HCT116 (cell line): ENCODE measurements at regions not wholly inside any gene's neighbourhood (a gene's known extent, or its start where the extent isn't known, plus 50 kb on each side); places are given as distances from the start of the nearest gene placed in this dataset.

ENCODE experiments used
- ATAC-seq: fragments of 200-7000 bp; cut with Tn5 transposase; 2 replicates; pipeline ENCODE4 v1.9.1; 2020; ENCODE audit warnings: mild to moderate bottlenecking, moderate library complexity
- BruUV-seq: library from RNA; stranded (reverse); fragments of 400-500 nt; replicated peaks from 2 replicates; lab custom pipeline; 2021; lab: Mats Ljungman, UMichigan
- CTCF ChIA-PET: fragments of 300-600 bp; sonication (Branson Sonifier 250); formaldehyde crosslinking; loops from one replicate; lab custom pipeline; 2021; ENCODE audit warnings: antibody characterized with exemption; lab: Charles Lee
- POLR2A ChIA-PET: fragments of 300-600, 350-600 bp; sonication (Branson Sonifier 250); formaldehyde crosslinking; loops from one replicate; lab custom pipeline; 2021; ENCODE audit warnings: antibody characterized with exemption; lab: Charles Lee
- RAD21 ChIA-PET, 2 experiments: fragments of 300-600 bp; sonication (Branson Sonifier 250); formaldehyde crosslinking; loops; one replicate each; lab custom pipeline; 2023; ENCODE audit warnings: low total read pairs in 2 of 2; ENCODE audit not compliant: uncharacterized antibody in 2 of 2, unreplicated experiment in 2 of 2, low non-redundant PET in 1 of 2; lab: Charles Lee
- DNase-seq: peaks from one replicate; pipeline ENCODE4 v3.0.0-alpha.2; 2010; ENCODE audit warnings: low read depth, low spot score
- H2AFZ ChIP-seq: fragments of 200-600 bp; shearing (Covaris generic), sonication (generic); 2 replicates; pipeline ENCODE4 v1.6.1; 2017; ENCODE audit warnings: low read depth, mixed run types, mixed read lengths, antibody characterized with exemption, low read length; ENCODE audit not compliant: poor library complexity, severe bottlenecking
- H3K27ac ChIP-seq: 2 replicates; pipeline ENCODE4 v1.5.1; 2012; ENCODE audit warnings: low read depth, low read length
- H3K27me3 ChIP-seq: fragments of 200-600 bp; sonication (generic); 2 replicates; pipeline ENCODE4 v1.6.1; 2016; ENCODE audit warnings: mixed run types, low read length, mixed read lengths; ENCODE audit not compliant: insufficient read depth
- H3K36me3 ChIP-seq, 2 experiments: fragments of 200-500 bp in 1 of 2; fragments of 200-600 bp in 1 of 2; sonication (Bioruptor generic) in 1 of 2; sonication (generic) in 1 of 2; 2 replicates each; pipeline versions ENCODE4 v1.5.1 to v1.6.1; 2014 to 2016; ENCODE audit warnings: low read length in 2 of 2, inconsistent platforms in 1 of 2, mixed read lengths in 1 of 2, mixed run types in 1 of 2; ENCODE audit not compliant: insufficient read depth in 2 of 2, control insufficient read depth in 1 of 2
- H3K4me1 ChIP-seq, 2 experiments: fragments of 200-600 bp in 1 of 2; sonication (generic) in 1 of 2; 2 replicates each; pipeline versions ENCODE4 v1.5.1 to v1.6.1; 2012 to 2017; ENCODE audit warnings: low read length in 2 of 2, inconsistent platforms in 1 of 2, mild to moderate bottlenecking in 1 of 2, mixed read lengths in 1 of 2, mixed run types in 1 of 2, moderate library complexity in 1 of 2; ENCODE audit not compliant: insufficient read depth in 2 of 2, control insufficient read depth in 1 of 2
- H3K4me2 ChIP-seq: fragments of 200-600 bp; sonication (generic); 2 replicates; pipeline ENCODE4 v1.6.1; 2017; ENCODE audit warnings: mixed run types, low read length, mixed read lengths
- H3K4me3 ChIP-seq, 2 experiments: fragments of 200-600 bp in 1 of 2; sonication (generic) in 1 of 2; replicated peaks in 1 of 2; 2 replicates each; pipeline ENCODE4 v1.5.1; 2011 to 2016; ENCODE audit warnings: low read length in 2 of 2, control low read depth in 1 of 2, low read depth in 1 of 2, mild to moderate bottlenecking in 1 of 2, mixed read lengths in 1 of 2, mixed run types in 1 of 2
- H3K79me2 ChIP-seq: fragments of 200-600 bp; sonication (generic); 2 replicates; pipeline ENCODE4 v1.6.1; 2017; ENCODE audit warnings: mild to moderate bottlenecking, mixed run types, low read length, moderate library complexity, mixed read lengths; ENCODE audit not compliant: insufficient read depth
- H3K9ac ChIP-seq: fragments of 200-600 bp; sonication (generic); 2 replicates; pipeline ENCODE4 v1.6.1; 2016; ENCODE audit warnings: low read length, mixed read lengths
- H3K9me2 ChIP-seq: fragments of 200-600 bp; sonication (generic), shearing (Covaris generic); 2 replicates; pipeline ENCODE4 v1.6.1; 2017; ENCODE audit warnings: mixed run types, mild to moderate bottlenecking, moderate library complexity; ENCODE audit not compliant: insufficient read depth
- H3K9me3 ChIP-seq, 2 experiments: fragments of 200-500 bp in 1 of 2; fragments of 200-600 bp in 1 of 2; sonication (Bioruptor generic) in 1 of 2; sonication (generic) in 1 of 2; 2 replicates each; pipeline ENCODE4 v1.6.1; 2014 to 2017; ENCODE audit warnings: low read length in 2 of 2, mixed read lengths in 2 of 2, inconsistent platforms in 1 of 2, low read depth in 1 of 2, mild to moderate bottlenecking in 1 of 2, mixed run types in 1 of 2, moderate library complexity in 1 of 2; ENCODE audit not compliant: control insufficient read depth in 1 of 2, insufficient read depth in 1 of 2
- H4K20me1 ChIP-seq: fragments of 200-600 bp; sonication (generic), shearing (Covaris generic); 2 replicates; pipeline ENCODE4 v1.6.1; 2017; ENCODE audit warnings: mixed run types, mild to moderate bottlenecking, moderate library complexity; ENCODE audit not compliant: insufficient read depth
- JUND ChIP-seq: IDR thresholded peaks from 2 replicates; pipeline ENCODE4 v1.6.1; 2012
- SP1 ChIP-seq: IDR thresholded peaks from 2 replicates; pipeline ENCODE4 v1.6.1; 2012; ENCODE audit warnings: low read depth
- TCF7L2 ChIP-seq: IDR thresholded peaks from 2 replicates; pipeline ENCODE4 v1.7.0; 2011; ENCODE audit warnings: borderline replicate concordance, inconsistent platforms; ENCODE audit not compliant: insufficient read depth, insufficient read length; ENCODE audit errors: extremely low read depth
- ZNF274 ChIP-seq: fragments of 200-500 bp; sonication (Bioruptor generic); IDR thresholded peaks from 2 replicates; pipeline ENCODE4 v1.6.1; 2014; ENCODE audit warnings: mild to moderate bottlenecking, low read depth, low read length, inconsistent platforms
- intact Hi-C: fragments of 100-400 bp; cut with micrococcal nuclease; formaldehyde crosslinking; loops from 2 replicates; pipeline ENCODE4 v1.10.0; 2022
- TF ChIP-seq, protein P1 (sequence below), 3 experiments: fragments of 200-600 bp in 1 of 3; sonication (generic) in 1 of 3; IDR thresholded peaks in 2 of 3; conservative IDR thresholded peaks in 1 of 3; 2 replicates each; pipeline ENCODE4 v1.5.1; 2012 to 2017; ENCODE audit warnings: low read depth in 2 of 3, low read length in 2 of 3, antibody characterized with exemption in 1 of 3, borderline replicate concordance in 1 of 3, control low read depth in 1 of 3, mild to moderate bottlenecking in 1 of 3, mixed read lengths in 1 of 3, mixed run types in 1 of 3, moderate library complexity in 1 of 3; ENCODE audit not compliant: insufficient read depth in 1 of 3
- TF ChIP-seq, protein P2 (sequence below): IDR thresholded peaks from 2 replicates; pipeline ENCODE4 v1.6.1; 2011; ENCODE audit warnings: mild to moderate bottlenecking, low read length, moderate library complexity; ENCODE audit not compliant: insufficient replicate concordance; ENCODE audit errors: extremely low read depth

DNA sequence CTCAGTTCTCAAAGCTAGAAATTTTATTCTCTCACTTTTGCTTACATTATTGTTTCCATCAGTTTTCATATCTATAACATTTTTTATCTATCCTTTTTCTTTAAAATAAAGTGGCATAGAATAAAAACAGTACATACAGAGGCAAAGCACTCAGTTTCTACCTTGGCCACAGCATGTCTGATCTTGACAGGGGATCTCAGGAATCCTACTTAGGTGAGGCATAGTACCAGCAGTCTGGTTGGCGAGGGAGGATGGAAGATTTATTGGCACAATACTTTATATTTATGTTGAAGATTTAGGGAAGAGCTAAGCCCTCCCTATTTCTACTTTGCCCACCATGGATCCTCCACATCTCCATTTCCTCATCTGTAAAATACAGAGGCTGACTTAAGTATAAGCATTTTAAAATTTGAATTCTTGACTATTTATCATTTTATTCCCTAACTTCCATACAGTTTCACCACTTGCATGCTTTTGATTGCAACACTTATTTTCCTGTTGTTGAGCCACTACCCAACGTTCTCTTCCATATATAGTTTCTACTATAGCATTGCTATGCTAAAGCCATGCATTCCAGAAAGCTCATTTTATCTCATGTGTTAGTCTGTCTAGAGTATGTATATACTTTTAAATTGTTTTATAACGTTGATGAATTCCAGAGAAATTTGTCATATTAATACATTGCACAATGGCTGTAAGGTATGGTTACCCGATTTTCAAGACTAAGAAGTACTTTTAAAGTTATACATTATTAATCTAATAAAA lies 506.7 kb downstream of the KCTD12 start:
- H3K4me1 ChIP-seq, result no peaks in the 10 kb centered on the region
- no TSS peak for BruUV-seq
- no peaks in the 10 kb centered on the region for H4K20me1 ChIP-seq
- H3K4me3 ChIP-seq, result no peak overlapping the region
- no peak overlapping the region for H2AFZ ChIP-seq
- RAD21 ChIA-PET, result no interaction called here
- TF ChIP-seq, protein P1, sequence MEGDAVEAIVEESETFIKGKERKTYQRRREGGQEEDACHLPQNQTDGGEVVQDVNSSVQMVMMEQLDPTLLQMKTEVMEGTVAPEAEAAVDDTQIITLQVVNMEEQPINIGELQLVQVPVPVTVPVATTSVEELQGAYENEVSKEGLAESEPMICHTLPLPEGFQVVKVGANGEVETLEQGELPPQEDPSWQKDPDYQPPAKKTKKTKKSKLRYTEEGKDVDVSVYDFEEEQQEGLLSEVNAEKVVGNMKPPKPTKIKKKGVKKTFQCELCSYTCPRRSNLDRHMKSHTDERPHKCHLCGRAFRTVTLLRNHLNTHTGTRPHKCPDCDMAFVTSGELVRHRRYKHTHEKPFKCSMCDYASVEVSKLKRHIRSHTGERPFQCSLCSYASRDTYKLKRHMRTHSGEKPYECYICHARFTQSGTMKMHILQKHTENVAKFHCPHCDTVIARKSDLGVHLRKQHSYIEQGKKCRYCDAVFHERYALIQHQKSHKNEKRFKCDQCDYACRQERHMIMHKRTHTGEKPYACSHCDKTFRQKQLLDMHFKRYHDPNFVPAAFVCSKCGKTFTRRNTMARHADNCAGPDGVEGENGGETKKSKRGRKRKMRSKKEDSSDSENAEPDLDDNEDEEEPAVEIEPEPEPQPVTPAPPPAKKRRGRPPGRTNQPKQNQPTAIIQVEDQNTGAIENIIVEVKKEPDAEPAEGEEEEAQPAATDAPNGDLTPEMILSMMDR (IDR thresholded peaks at IDR 0.05 in 2 of 3, conservative IDR thresholded peaks at IDR 0.05 in 1 of 3; ENCODE audit: borderline replicate concordance in 1 of 3, insufficient read depth in 1 of 3, low read depth in 2 of 3, low read length in 2 of 3), result no peak
- TF ChIP-seq, protein P2, sequence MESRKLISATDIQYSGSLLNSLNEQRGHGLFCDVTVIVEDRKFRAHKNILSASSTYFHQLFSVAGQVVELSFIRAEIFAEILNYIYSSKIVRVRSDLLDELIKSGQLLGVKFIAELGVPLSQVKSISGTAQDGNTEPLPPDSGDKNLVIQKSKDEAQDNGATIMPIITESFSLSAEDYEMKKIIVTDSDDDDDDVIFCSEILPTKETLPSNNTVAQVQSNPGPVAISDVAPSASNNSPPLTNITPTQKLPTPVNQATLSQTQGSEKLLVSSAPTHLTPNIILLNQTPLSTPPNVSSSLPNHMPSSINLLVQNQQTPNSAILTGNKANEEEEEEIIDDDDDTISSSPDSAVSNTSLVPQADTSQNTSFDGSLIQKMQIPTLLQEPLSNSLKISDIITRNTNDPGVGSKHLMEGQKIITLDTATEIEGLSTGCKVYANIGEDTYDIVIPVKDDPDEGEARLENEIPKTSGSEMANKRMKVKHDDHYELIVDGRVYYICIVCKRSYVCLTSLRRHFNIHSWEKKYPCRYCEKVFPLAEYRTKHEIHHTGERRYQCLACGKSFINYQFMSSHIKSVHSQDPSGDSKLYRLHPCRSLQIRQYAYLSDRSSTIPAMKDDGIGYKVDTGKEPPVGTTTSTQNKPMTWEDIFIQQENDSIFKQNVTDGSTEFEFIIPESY, result no peak
- TF ChIP-seq SP1 (no peak), ZNF274 (no peak), TCF7L2 (no peak), JUND (no peak)
- TF ChIP-seq, all 23 proteins: peak for 0
- intact Hi-C loops, result no loop called here
- H3K79me2 ChIP-seq, result no peaks in the 10 kb centered on the region
- no peak overlapping the region for H3K9ac ChIP-seq
- no peaks in the 10 kb centered on the region for H3K9me3 ChIP-seq
- CTCF ChIA-PET, result no interaction called here
- no peaks in the 10 kb centered on the region for H3K36me3 ChIP-seq
- H3K27me3 ChIP-seq, result no peaks in the 10 kb centered on the region
- POLR2A ChIA-PET, result no interaction called here
- no peak overlapping the region for H3K27ac ChIP-seq
- no peaks in the 10 kb centered on the region for H3K9me2 ChIP-seq
- ATAC-seq, result no peak
- no peak for DNase-seq
- no peak overlapping the region for H3K4me2 ChIP-seq
